H9 (cell line): ENCODE measurements at regions not wholly inside any gene's neighbourhood (a gene's known extent, or its start where the extent isn't known, plus 50 kb on each side); places are given as distances from the start of the nearest gene placed in this dataset.

Experiments used
- DNase-seq: peaks from one replicate; pipeline ENCODE4 v3.0.0-alpha.2; 2017
- H2AFZ ChIP-seq: one replicate; pipeline ENCODE4 v1.6.1; 2013; ENCODE audit warnings: mild to moderate bottlenecking, low read length, control low read depth, moderate library complexity
- H2AK5ac ChIP-seq: 2 replicates; pipeline ENCODE4 v1.6.1; 2013; ENCODE audit warnings: low read length, control low read depth, mixed read lengths; ENCODE audit not compliant: insufficient read length
- H2BK120ac ChIP-seq: one replicate; pipeline ENCODE4 v1.6.1; 2013; ENCODE audit warnings: low read depth, mild to moderate bottlenecking, low read length, control low read depth, inconsistent platforms; ENCODE audit not compliant: poor library complexity, severe bottlenecking
- H2BK12ac ChIP-seq: 2 replicates; pipeline ENCODE4 v1.6.1; 2013; ENCODE audit warnings: low read length, control low read depth, mixed read lengths, low read depth; ENCODE audit not compliant: insufficient read length
- H2BK15ac ChIP-seq: 2 replicates; pipeline ENCODE4 v1.6.1; 2013; ENCODE audit warnings: low read depth, low read length, control low read depth
- H2BK20ac ChIP-seq: one replicate; pipeline ENCODE4 v1.6.1; 2013; ENCODE audit warnings: low read depth, mild to moderate bottlenecking, low read length, control low read depth, inconsistent platforms; ENCODE audit not compliant: poor library complexity, severe bottlenecking
- H2BK5ac ChIP-seq: 2 replicates; pipeline ENCODE4 v1.6.1; 2013; ENCODE audit warnings: low read length, control low read depth, mixed read lengths; ENCODE audit not compliant: insufficient read length
- H3K14ac ChIP-seq: 2 replicates; pipeline ENCODE4 v1.6.1; 2013; ENCODE audit warnings: low read length, control low read depth; ENCODE audit not compliant: insufficient read depth
- H3K18ac ChIP-seq: 2 replicates; pipeline ENCODE4 v1.6.1; 2013; ENCODE audit warnings: low read depth, mild to moderate bottlenecking, mixed read lengths, low read length, control low read depth; ENCODE audit not compliant: insufficient read length
- H3K23ac ChIP-seq: 2 replicates; pipeline ENCODE4 v1.6.1; 2013; ENCODE audit warnings: low read length, control low read depth, mixed read lengths, low read depth; ENCODE audit not compliant: insufficient read length
- H3K23me2 ChIP-seq: 2 replicates; pipeline ENCODE4 v1.6.1; 2013; ENCODE audit warnings: low read depth, mild to moderate bottlenecking, mixed read lengths, low read length, control low read depth; ENCODE audit not compliant: insufficient read length, poor library complexity, severe bottlenecking
- H3K27ac ChIP-seq: 2 replicates; pipeline ENCODE4 v1.5.1; 2013; ENCODE audit warnings: low read length, control low read depth, mixed read lengths, low read depth; ENCODE audit not compliant: insufficient read length
- H3K27me3 ChIP-seq: 2 replicates; pipeline ENCODE4 v1.6.1; 2013; ENCODE audit warnings: low read length, control low read depth, inconsistent platforms; ENCODE audit not compliant: insufficient read depth
- H3K4ac ChIP-seq: 2 replicates; pipeline ENCODE4 v1.6.1; 2013; ENCODE audit warnings: low read depth, mild to moderate bottlenecking, control low read depth, inconsistent platforms, low read length, moderate library complexity
- H3K4me1 ChIP-seq: 2 replicates; pipeline ENCODE4 v1.6.1; 2013; ENCODE audit warnings: low read length, control low read depth, inconsistent platforms; ENCODE audit not compliant: insufficient read depth
- H3K4me2 ChIP-seq: 2 replicates; pipeline ENCODE4 v1.6.1; 2013; ENCODE audit warnings: low read length, control low read depth, mixed read lengths; ENCODE audit not compliant: insufficient read length, insufficient read depth
- H3K56ac ChIP-seq: 2 replicates; pipeline ENCODE4 v1.6.1; 2013; ENCODE audit warnings: low read depth, mild to moderate bottlenecking, mixed read lengths, low read length, control low read depth; ENCODE audit not compliant: insufficient read length
- H3K79me1 ChIP-seq: 2 replicates; pipeline ENCODE4 v1.6.1; 2013; ENCODE audit warnings: low read depth, mild to moderate bottlenecking, moderate library complexity, low read length, control low read depth, inconsistent platforms; ENCODE audit not compliant: insufficient read depth, poor library complexity, severe bottlenecking
- H3K79me2 ChIP-seq: 2 replicates; pipeline ENCODE4 v1.6.1; 2013; ENCODE audit warnings: low read length, control low read depth, inconsistent platforms; ENCODE audit not compliant: insufficient read depth
- H3K9ac ChIP-seq: 2 replicates; pipeline ENCODE4 v1.6.1; 2013; ENCODE audit warnings: low read length, control low read depth, mixed read lengths; ENCODE audit not compliant: insufficient read length; ENCODE audit errors: extremely low read depth
- H3K9me3 ChIP-seq: one replicate; pipeline ENCODE4 v1.6.1; 2013; ENCODE audit warnings: low read depth, low read length, inconsistent platforms; ENCODE audit not compliant: control insufficient read depth
- H3T11ph ChIP-seq: one replicate; pipeline ENCODE4 v1.6.1; 2013; ENCODE audit warnings: mild to moderate bottlenecking, low read length, control low read depth, inconsistent platforms
- H4K20me1 ChIP-seq: one replicate; pipeline ENCODE4 v1.6.1; 2013; ENCODE audit not compliant: control insufficient read depth, insufficient read length, insufficient read depth
- H4K5ac ChIP-seq: 2 replicates; pipeline ENCODE4 v1.6.1; 2013; ENCODE audit warnings: low read depth, mild to moderate bottlenecking, mixed read lengths, low read length, control low read depth; ENCODE audit not compliant: insufficient read length
- H4K8ac ChIP-seq: replicated peaks from 2 replicates; pipeline ENCODE4 v1.6.1; 2013; ENCODE audit warnings: low read length, control low read depth, mixed read lengths, low read depth; ENCODE audit not compliant: insufficient read length
- H4K91ac ChIP-seq: 2 replicates; pipeline ENCODE4 v1.6.1; 2013; ENCODE audit warnings: low read depth, mild to moderate bottlenecking, moderate library complexity, mixed read lengths, low read length, control low read depth; ENCODE audit not compliant: insufficient read length
- H3K27ac Mint-ChIP-seq, 3 experiments: 2 replicates in 2 of 3; 3 replicates in 1 of 3; pipeline ENCODE4 v1.8.0; 2020 to 2021; ENCODE audit warnings: mixed read lengths in 3 of 3, mild to moderate bottlenecking in 1 of 3, moderate library complexity in 1 of 3
- H3K27me3 Mint-ChIP-seq: 2 replicates; pipeline ENCODE4 v1.8.0; 2021; ENCODE audit warnings: low read depth, mild to moderate bottlenecking, moderate library complexity, mixed read lengths
- H3K36me3 Mint-ChIP-seq, 3 experiments: 2 replicates in 2 of 3; 3 replicates in 1 of 3; pipeline ENCODE4 v1.8.0; 2020 to 2021; ENCODE audit warnings: low read depth in 3 of 3, mixed read lengths in 3 of 3; ENCODE audit not compliant: insufficient read depth in 1 of 3
- H3K4me1 Mint-ChIP-seq, 2 experiments: 2 replicates each; pipeline ENCODE4 v1.8.0; 2020; ENCODE audit warnings: mixed read lengths in 2 of 2
- H3K4me3 Mint-ChIP-seq, 2 experiments: 2 replicates in 1 of 2; 3 replicates in 1 of 2; pipeline ENCODE4 v1.8.0; 2020 to 2021; ENCODE audit warnings: mild to moderate bottlenecking in 2 of 2, mixed read lengths in 2 of 2, moderate library complexity in 1 of 2
- H3K9me3 Mint-ChIP-seq, 2 experiments: 2 replicates in 1 of 2; 3 replicates in 1 of 2; pipeline ENCODE4 v1.8.0; 2020; ENCODE audit warnings: mild to moderate bottlenecking in 2 of 2, mixed read lengths in 2 of 2, moderate library complexity in 1 of 2
- WGBS: extraction: QIAGEN DNeasy Blood & Tissue Kit; methylation state at CpG from one replicate; pipeline ENCODE4 v1.1.7; 2013; ENCODE audit warnings: missing lambda C conversion rate, low lambda C conversion rate, mixed read lengths; ENCODE audit not compliant: insufficient read length; ENCODE audit errors: extremely low coverage; 5-methylcytosine and 5-hydroxymethylcytosine counted together
- TF ChIP-seq, protein P1 (sequence below): fragments of 200-600 bp; sonication (generic); conservative IDR thresholded peaks from 3 replicates; pipeline ENCODE4 v1.8.0; 2021; ENCODE audit warnings: antibody characterized with exemption, mild to moderate bottlenecking

DNA sequence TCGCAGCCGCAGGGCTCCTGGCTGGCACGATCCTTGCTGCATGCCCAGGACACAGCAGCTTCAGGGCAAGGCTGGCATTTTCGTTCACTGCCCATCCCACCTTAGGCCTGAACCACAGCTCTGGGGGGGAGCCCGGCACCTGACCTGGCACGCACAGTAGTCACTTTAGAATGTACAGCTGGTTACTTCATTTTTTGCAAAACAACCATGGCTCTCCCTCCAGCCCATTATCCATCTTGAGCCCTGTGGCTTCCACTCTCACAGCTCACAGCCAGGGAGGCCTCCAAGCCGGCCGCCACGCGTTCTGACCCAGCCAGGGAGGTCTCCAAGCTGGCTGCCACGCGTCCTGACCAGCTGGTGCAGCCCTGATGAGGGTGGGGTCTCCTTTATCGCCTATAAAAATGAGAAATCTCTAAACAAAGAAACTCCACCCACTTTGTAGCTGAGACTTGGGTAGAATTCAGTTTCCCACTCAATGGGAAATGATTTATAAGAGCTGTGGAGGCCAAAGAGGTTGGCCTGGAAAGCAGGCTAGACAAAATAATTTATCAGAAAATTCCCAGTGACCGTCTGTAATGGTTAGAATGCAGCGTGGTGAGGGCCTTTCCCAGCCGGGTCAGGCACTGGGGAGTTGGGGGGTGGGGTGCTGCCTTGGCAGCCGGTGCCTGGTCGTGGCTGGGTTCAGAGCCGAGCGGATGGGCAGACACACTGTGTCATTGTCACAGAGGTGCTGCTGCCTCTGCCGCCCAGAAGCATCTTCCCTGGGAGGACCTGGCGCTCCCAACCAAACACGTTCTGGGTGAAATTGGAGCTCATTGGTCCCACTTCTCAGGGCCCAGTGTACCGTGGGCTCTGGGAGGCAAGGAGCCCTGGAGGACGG is 54.6 kb upstream of the ACTRT2 start:
- Histone ChIP-seq H3K79me2 (no peaks in the 10 kb centered on the region), H3K9ac (no peak overlapping the region), H3K14ac (no peak overlapping the region), H4K5ac (no peak overlapping the region), H3K18ac (no peak overlapping the region), H4K8ac (no peak overlapping the region), H3K56ac (no peak overlapping the region), H2BK12ac (no peak overlapping the region), H3K4ac (no peak overlapping the region), H2AK5ac (no peak overlapping the region), H4K20me1 (no peaks in the 10 kb centered on the region), H3K27me3 (no peaks in the 10 kb centered on the region), H2BK5ac (no peak overlapping the region), H4K91ac (no peak overlapping the region), H3K4me2 (no peak overlapping the region), H2BK120ac (no peak overlapping the region), H2AFZ (no peak overlapping the region), H3T11ph (no peak overlapping the region), H2BK20ac (no peak overlapping the region), H2BK15ac (no peak overlapping the region), H3K23me2 (no peaks in the 10 kb centered on the region), H3K9me3 (peaks cover 91% of the 10 kb centered on the region), H3K27ac (no peak overlapping the region), H3K4me1 (no peaks in the 10 kb centered on the region), H3K79me1 (no peaks in the 10 kb centered on the region), H3K23ac (no peak overlapping the region)
- no peak for DNase-seq
- Mint-ChIP-seq H3K27me3 (no peaks in the 10 kb centered on the region; the same call in 1 of the 2 replicates), H3K9me3 (peaks cover 18 to 46% of the 10 kb centered on the region in 2 experiments; a peak in 4 of 5 replicates), H3K27ac (no peak overlapping the region), H3K36me3 (peaks cover 0 to 20% (median 0%) of the 10 kb centered on the region in 3 experiments; a peak in 2 of 7 replicates), H3K4me3 (no peak overlapping the region), H3K4me1 (no peaks in the 10 kb centered on the region)
- TF ChIP-seq, protein P1, sequence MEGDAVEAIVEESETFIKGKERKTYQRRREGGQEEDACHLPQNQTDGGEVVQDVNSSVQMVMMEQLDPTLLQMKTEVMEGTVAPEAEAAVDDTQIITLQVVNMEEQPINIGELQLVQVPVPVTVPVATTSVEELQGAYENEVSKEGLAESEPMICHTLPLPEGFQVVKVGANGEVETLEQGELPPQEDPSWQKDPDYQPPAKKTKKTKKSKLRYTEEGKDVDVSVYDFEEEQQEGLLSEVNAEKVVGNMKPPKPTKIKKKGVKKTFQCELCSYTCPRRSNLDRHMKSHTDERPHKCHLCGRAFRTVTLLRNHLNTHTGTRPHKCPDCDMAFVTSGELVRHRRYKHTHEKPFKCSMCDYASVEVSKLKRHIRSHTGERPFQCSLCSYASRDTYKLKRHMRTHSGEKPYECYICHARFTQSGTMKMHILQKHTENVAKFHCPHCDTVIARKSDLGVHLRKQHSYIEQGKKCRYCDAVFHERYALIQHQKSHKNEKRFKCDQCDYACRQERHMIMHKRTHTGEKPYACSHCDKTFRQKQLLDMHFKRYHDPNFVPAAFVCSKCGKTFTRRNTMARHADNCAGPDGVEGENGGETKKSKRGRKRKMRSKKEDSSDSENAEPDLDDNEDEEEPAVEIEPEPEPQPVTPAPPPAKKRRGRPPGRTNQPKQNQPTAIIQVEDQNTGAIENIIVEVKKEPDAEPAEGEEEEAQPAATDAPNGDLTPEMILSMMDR, result no peak
- WGBS, result no CpG with 5 or more reads among the region's 25 CpGs
